Gastrocnemius medialis (tissue), 4 donors: ENCODE measurements at regions not wholly inside any gene's neighbourhood (a gene's known extent, or its start where the extent isn't known, plus 50 kb on each side); places are given as distances from the start of the nearest gene placed in this dataset.

Experiments
- CTCF ChIP-seq, 5 experiments: fragments of 450-650 bp in 3 of 5; fragments of 200-600 bp in 2 of 5; sonication (generic) in 2 of 5; IDR thresholded peaks in 4 of 5; conservative IDR thresholded peaks in 1 of 5; 1 replicate in 4 of 5; 2 replicates in 1 of 5; pipeline ENCODE4 v1.5.1; 2016 to 2019; ENCODE audit warnings: antibody characterized with exemption in 5 of 5, mild to moderate bottlenecking in 3 of 5, moderate library complexity in 3 of 5
- POLR2A ChIP-seq, 2 donors: fragments of 450-650 bp; IDR thresholded peaks; one replicate each; pipeline ENCODE4 v1.6.1; 2017; ENCODE audit warnings: antibody characterized with exemption in 2 of 2, mild to moderate bottlenecking in 2 of 2, moderate library complexity in 2 of 2

DNA sequence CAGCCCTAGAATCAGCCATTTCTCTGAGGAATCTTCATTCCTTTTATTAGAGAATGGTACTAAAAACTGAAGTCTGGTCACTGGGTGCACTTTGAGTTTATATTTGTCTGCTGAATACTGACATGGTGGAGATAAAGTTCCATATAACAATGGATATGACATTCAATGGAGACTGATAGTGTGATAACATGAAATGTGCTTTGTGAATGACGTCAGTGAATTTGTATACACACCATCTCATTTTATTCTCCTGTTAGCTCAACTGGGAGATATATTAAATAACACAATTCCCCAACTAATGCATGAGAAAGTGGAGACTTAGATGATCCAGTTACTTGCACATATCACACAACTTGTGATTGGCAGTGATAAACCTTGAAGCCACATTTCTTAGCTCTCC, 446.7 kb downstream of the DOK5 start:
- TF ChIP-seq CTCF (IDR thresholded peaks at IDR 0.05 in 4 of 5, conservative IDR thresholded peaks at IDR 0.05 in 1 of 5) (no peak), POLR2A (IDR thresholded peaks at IDR 0.05) (no peak)
